Trophoblast cell (in vitro differentiated cells and primary cell): ENCODE measurements at regions not wholly inside any gene's neighbourhood (a gene's known extent, or its start where the extent isn't known, plus 50 kb on each side); places are given as distances from the start of the nearest gene placed in this dataset.

Experiments
- DNase-seq, 2 donors: peaks; one replicate each; pipeline ENCODE4 v3.0.0-alpha.2; 2016
- H2AFZ ChIP-seq: 2 replicates; pipeline ENCODE4 v1.6.1; 2013; ENCODE audit warnings: low read length, moderate library complexity, mild to moderate bottlenecking; ENCODE audit not compliant: insufficient read depth, poor library complexity
- H2AK5ac ChIP-seq: 2 replicates; pipeline ENCODE4 v1.6.1; 2013; ENCODE audit warnings: mild to moderate bottlenecking, low read length
- H2BK120ac ChIP-seq: 2 replicates; pipeline ENCODE4 v1.6.1; 2013; ENCODE audit warnings: low read length, mild to moderate bottlenecking, moderate library complexity; ENCODE audit not compliant: insufficient read depth, poor library complexity
- H2BK12ac ChIP-seq: 2 replicates; pipeline ENCODE4 v1.6.1; 2013; ENCODE audit warnings: mild to moderate bottlenecking, low read length, moderate library complexity
- H2BK5ac ChIP-seq: 2 replicates; pipeline ENCODE4 v1.6.1; 2013; ENCODE audit warnings: low read length, low read depth, moderate library complexity, mild to moderate bottlenecking; ENCODE audit not compliant: poor library complexity
- H3K14ac ChIP-seq: 2 replicates; pipeline ENCODE4 v1.6.1; 2013; ENCODE audit warnings: mild to moderate bottlenecking, low read length
- H3K18ac ChIP-seq: 2 replicates; pipeline ENCODE4 v1.6.1; 2013; ENCODE audit warnings: mild to moderate bottlenecking, low read length
- H3K23ac ChIP-seq: 2 replicates; pipeline ENCODE4 v1.6.1; 2013; ENCODE audit warnings: low read length
- H3K27ac ChIP-seq: 2 replicates; pipeline ENCODE4 v1.5.1; 2013; ENCODE audit warnings: low read depth, mild to moderate bottlenecking, inconsistent platforms, low read length, moderate library complexity
- H3K27me3 ChIP-seq: 2 replicates; pipeline ENCODE4 v1.6.1; 2013; ENCODE audit warnings: inconsistent platforms, mild to moderate bottlenecking, low read length, moderate library complexity; ENCODE audit not compliant: insufficient read depth
- H3K36me3 ChIP-seq, 2 experiments: 1 replicate in 1 of 2; 2 replicates in 1 of 2; pipeline ENCODE4 v1.6.1; 2013; ENCODE audit warnings: low read length in 2 of 2, mild to moderate bottlenecking in 2 of 2, moderate library complexity in 1 of 2; ENCODE audit not compliant: insufficient read depth in 2 of 2, control insufficient read depth in 1 of 2
- H3K4ac ChIP-seq: 2 replicates; pipeline ENCODE4 v1.6.1; 2013; ENCODE audit warnings: low read depth, mild to moderate bottlenecking, low read length, moderate library complexity
- H3K4me1 ChIP-seq, 2 experiments: 1 replicate in 1 of 2; 2 replicates in 1 of 2; pipeline ENCODE4 v1.6.1; 2013; ENCODE audit warnings: low read length in 2 of 2, mild to moderate bottlenecking in 2 of 2, moderate library complexity in 1 of 2; ENCODE audit not compliant: insufficient read depth in 2 of 2, control insufficient read depth in 1 of 2
- H3K4me2 ChIP-seq: 2 replicates; pipeline ENCODE4 v1.6.1; 2013; ENCODE audit warnings: inconsistent platforms, mild to moderate bottlenecking, low read length, moderate library complexity
- H3K4me3 ChIP-seq: 2 replicates; pipeline ENCODE4 v1.5.1; 2013; ENCODE audit warnings: mild to moderate bottlenecking, low read depth, low read length, inconsistent platforms
- H3K79me1 ChIP-seq: one replicate; pipeline ENCODE4 v1.6.1; 2013; ENCODE audit warnings: low read length
- H3K79me2 ChIP-seq: 2 replicates; pipeline ENCODE4 v1.6.1; 2013; ENCODE audit warnings: low read length, mild to moderate bottlenecking; ENCODE audit not compliant: control insufficient read depth, insufficient read depth, poor library complexity
- H3K9ac ChIP-seq: 2 replicates; pipeline ENCODE4 v1.6.1; 2013; ENCODE audit warnings: mild to moderate bottlenecking, low read length
- H3K9me3 ChIP-seq: 2 replicates; pipeline ENCODE4 v1.6.1; 2013; ENCODE audit warnings: low read depth, mild to moderate bottlenecking, control low read depth, inconsistent platforms, low read length; ENCODE audit not compliant: insufficient read depth
- H4K12ac ChIP-seq: 2 replicates; pipeline ENCODE4 v1.6.1; 2013; ENCODE audit warnings: low read depth, mild to moderate bottlenecking, low read length, moderate library complexity
- H4K8ac ChIP-seq: 2 replicates; pipeline ENCODE4 v1.6.1; 2013; ENCODE audit warnings: low read depth, mild to moderate bottlenecking, low read length, moderate library complexity
- H4K91ac ChIP-seq: one replicate; pipeline ENCODE4 v1.6.1; 2013; ENCODE audit warnings: low read depth, mild to moderate bottlenecking, low read length, moderate library complexity
- WGBS: extraction: QIAGEN DNeasy Blood & Tissue Kit; methylation state at CpG from one replicate; pipeline ENCODE4 v1.1.7; 2013; ENCODE audit warnings: missing lambda C conversion rate; ENCODE audit not compliant: insufficient read length, insufficient coverage; ENCODE audit errors: extremely low coverage; 5-methylcytosine and 5-hydroxymethylcytosine counted together

DNA sequence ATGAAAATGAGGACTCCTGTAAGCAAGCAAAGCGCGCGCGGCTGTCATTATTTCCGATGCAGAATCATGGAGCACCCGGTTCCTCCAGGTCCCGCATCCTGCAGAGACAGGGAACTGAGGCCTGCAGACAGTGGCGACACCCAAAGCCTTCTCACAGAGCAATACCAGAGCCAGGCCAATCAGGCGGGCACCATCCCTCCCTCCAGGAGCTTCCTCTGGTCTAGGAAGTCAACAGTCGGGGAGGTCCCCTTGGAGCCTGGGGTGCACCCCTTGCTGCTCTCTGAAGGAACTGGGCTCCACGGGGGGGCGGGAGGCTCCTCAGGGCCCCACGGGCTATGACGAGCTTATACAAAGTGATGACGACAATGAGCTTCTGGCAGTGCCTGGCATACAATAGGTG lies 60.3 kb upstream of the HPCAL1 start:
- Histone ChIP-seq H4K12ac (no peak overlapping the region), H2AK5ac (no peak overlapping the region), H3K14ac (no peak overlapping the region), H2BK12ac (no peak overlapping the region), H3K4me2 (no peak overlapping the region), H3K4me1 (no peaks in the 10 kb centered on the region), H2BK5ac (no peak overlapping the region), H3K4me3 (no peak overlapping the region), H4K91ac (no peak overlapping the region), H3K27ac (no peak overlapping the region), H3K9ac (no peak overlapping the region), H3K9me3 (peaks cover 1% of the 10 kb centered on the region), H3K79me2 (no peaks in the 10 kb centered on the region), H3K23ac (no peak overlapping the region), H3K36me3 (no peaks in the 10 kb centered on the region), H3K79me1 (no peaks in the 10 kb centered on the region), H2AFZ (no peak overlapping the region), H3K27me3 (no peaks in the 10 kb centered on the region), H3K18ac (no peak overlapping the region), H2BK120ac (no peak overlapping the region), H3K4ac (no peak overlapping the region), H4K8ac (no peak overlapping the region)
- no CpG with 5 or more reads among the region's 15 CpGs for WGBS
- no peak for DNase-seq

DNA sequence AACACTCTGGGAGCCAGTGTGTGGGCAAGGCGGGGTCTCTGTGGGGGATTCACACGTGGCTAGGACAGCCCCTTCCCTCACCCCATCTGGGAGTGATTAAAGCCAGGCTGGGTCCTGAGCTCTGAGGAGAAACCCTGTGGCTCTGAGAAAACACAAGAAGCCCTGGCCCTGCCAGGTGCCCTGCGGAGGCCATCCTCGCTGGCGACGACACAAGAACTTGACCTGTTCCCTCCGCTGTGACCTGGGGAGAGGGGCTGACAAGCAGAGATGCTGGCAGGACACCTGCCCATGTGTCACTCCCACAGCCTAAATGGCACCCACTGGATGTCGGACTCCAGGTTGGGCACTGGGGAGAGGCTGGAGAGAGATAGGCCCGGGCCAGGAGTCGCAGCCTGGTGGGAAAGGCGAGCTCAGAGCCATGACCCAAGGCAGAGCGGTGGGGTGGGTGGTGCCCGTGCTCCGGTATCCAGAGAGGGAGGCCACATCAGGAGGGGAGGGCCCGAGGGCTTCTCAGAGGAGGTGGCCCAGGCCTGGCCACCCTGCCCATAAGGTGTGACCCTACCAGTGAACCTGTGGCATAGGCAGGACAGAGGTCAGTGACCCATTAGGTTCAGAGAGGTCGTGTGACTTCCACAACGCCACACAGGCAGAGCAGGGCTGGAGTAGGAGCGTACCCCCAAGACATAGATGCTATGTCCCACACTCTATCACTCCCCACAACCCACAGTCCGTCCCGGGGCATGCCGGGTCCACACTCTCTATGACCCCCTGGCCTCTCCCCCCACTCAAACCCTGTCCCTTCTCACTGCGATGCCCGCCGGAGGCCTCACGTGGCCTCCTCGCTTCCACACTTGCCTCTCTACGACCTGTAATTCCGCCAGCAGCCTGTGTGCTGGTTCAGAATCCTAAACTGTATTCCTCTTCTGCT lies 59.4 kb upstream of the HPCAL1 start:
- H3K79me2 ChIP-seq = no peaks in the 10 kb centered on the region
- no peaks in the 10 kb centered on the region for H3K4me1 ChIP-seq
- no peak overlapping the region for H4K91ac ChIP-seq
- no peak overlapping the region for H2BK120ac ChIP-seq
- no peak overlapping the region for H4K12ac ChIP-seq
- no peaks in the 10 kb centered on the region for H3K27me3 ChIP-seq
- peaks cover 1% of the 10 kb centered on the region for H3K9me3 ChIP-seq
- no CpG with 5 or more reads among the region's 28 CpGs for WGBS
- no peak overlapping the region for H2AK5ac ChIP-seq
- H3K4me2 ChIP-seq = no peak overlapping the region
- H4K8ac ChIP-seq = no peak overlapping the region
- H3K23ac ChIP-seq = no peak overlapping the region
- H2BK12ac ChIP-seq = no peak overlapping the region
- no peak overlapping the region for H2AFZ ChIP-seq
- H3K4me3 ChIP-seq = no peak overlapping the region
- H3K4ac ChIP-seq = no peak overlapping the region
- H3K79me1 ChIP-seq = no peaks in the 10 kb centered on the region
- H2BK5ac ChIP-seq = no peak overlapping the region
- no peak for DNase-seq
- H3K18ac ChIP-seq = no peak overlapping the region
- H3K14ac ChIP-seq = no peak overlapping the region
- no peaks in the 10 kb centered on the region for H3K36me3 ChIP-seq
- H3K27ac ChIP-seq = no peak overlapping the region
- H3K9ac ChIP-seq = no peak overlapping the region

DNA sequence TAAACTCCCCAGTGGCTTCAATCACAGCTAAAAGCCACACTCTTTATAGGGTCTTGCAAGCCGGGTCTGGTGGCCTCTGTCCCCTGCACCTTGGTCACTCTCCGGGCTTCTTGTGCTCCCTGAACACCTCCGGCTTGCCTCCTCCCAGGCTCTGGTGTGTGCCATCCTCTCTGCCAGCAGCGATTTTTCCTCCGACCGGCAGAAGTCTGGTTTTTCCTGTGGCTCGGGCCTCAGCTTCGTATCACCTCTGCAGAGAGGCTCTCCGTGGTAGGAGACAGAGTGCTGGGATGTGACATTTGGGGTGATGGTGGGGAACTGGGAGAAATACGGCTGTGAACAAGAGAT lies 58.8 kb upstream of the HPCAL1 start:
- no CpG with 5 or more reads among the region's 10 CpGs for WGBS
- H3K9ac ChIP-seq = no peak overlapping the region
- H3K9me3 ChIP-seq = peaks cover 1% of the 10 kb centered on the region
- H3K14ac ChIP-seq = no peak overlapping the region
- H2AK5ac ChIP-seq = no peak overlapping the region
- H4K8ac ChIP-seq = no peak overlapping the region
- no peak overlapping the region for H3K4me3 ChIP-seq
- H3K79me2 ChIP-seq = no peaks in the 10 kb centered on the region
- H2BK120ac ChIP-seq = no peak overlapping the region
- no peak overlapping the region for H3K23ac ChIP-seq
- no peaks in the 10 kb centered on the region for H3K4me1 ChIP-seq
- no peak overlapping the region for H2BK12ac ChIP-seq
- no peak for DNase-seq
- no peak overlapping the region for H4K91ac ChIP-seq
- no peaks in the 10 kb centered on the region for H3K79me1 ChIP-seq
- no peaks in the 10 kb centered on the region for H3K36me3 ChIP-seq
- H2AFZ ChIP-seq = no peak overlapping the region
- H3K27me3 ChIP-seq = no peaks in the 10 kb centered on the region
- no peak overlapping the region for H2BK5ac ChIP-seq
- H4K12ac ChIP-seq = no peak overlapping the region
- H3K27ac ChIP-seq = no peak overlapping the region
- H3K4ac ChIP-seq = no peak overlapping the region
- no peak overlapping the region for H3K4me2 ChIP-seq
- H3K18ac ChIP-seq = no peak overlapping the region

DNA sequence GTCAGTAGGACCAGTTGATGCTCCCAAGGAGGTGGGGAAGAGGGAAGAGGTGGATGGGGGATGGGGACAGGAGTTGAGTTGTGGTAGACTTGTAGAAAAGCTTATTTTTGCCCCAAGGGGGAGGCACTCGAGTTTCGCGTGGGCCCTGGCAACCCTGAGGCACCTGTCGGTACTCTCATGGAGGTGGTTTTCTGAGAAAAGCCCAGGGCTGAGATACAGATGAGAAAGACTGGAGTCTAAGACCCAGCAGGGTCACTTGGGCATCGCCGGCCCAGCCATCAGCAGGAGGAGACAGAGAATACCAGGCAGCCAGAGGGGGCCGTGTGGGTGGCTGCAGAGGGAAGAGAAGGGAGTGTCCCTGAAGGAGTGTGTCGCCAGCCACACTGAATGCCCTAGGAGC lies 57.7 kb upstream of the HPCAL1 start:
- H3K4me2 ChIP-seq = no peak overlapping the region
- no peak overlapping the region for H2BK12ac ChIP-seq
- no peak overlapping the region for H2BK120ac ChIP-seq
- no peak overlapping the region for H4K8ac ChIP-seq
- H3K4me3 ChIP-seq = no peak overlapping the region
- no peaks in the 10 kb centered on the region for H3K4me1 ChIP-seq
- no peak overlapping the region for H3K18ac ChIP-seq
- no peak overlapping the region for H3K23ac ChIP-seq
- no peaks in the 10 kb centered on the region for H3K79me1 ChIP-seq
- no peaks in the 10 kb centered on the region for H3K27me3 ChIP-seq
- H3K9ac ChIP-seq = no peak overlapping the region
- no peak overlapping the region for H3K27ac ChIP-seq
- no peak overlapping the region for H4K91ac ChIP-seq
- H3K9me3 ChIP-seq = peaks cover 1% of the 10 kb centered on the region
- no peak overlapping the region for H2AFZ ChIP-seq
- WGBS = no CpG with 5 or more reads among the region's 8 CpGs
- H2AK5ac ChIP-seq = no peak overlapping the region
- H3K4ac ChIP-seq = no peak overlapping the region
- no peaks in the 10 kb centered on the region for H3K36me3 ChIP-seq
- no peak overlapping the region for H4K12ac ChIP-seq
- no peaks in the 10 kb centered on the region for H3K79me2 ChIP-seq
- H2BK5ac ChIP-seq = no peak overlapping the region
- no peak for DNase-seq
- no peak overlapping the region for H3K14ac ChIP-seq
